ENCODE measurements at regions not wholly inside any gene's neighbourhood (a gene's known extent, or its start where the extent isn't known, plus 50 kb on each side); places are given as distances from the start of the nearest gene placed in this dataset.

- no peak for TF ChIP-seq ZNF407 (IDR thresholded peaks at IDR 0.05; ENCODE audit: low read depth)
- TF ChIP-seq EWSR1 (IDR thresholded peaks at IDR 0.05; ENCODE audit: borderline replicate concordance, low read depth, partially characterized antibody), result no peak
- no peak for TF ChIP-seq SIX5 (IDR thresholded peaks at IDR 0.05; ENCODE audit: borderline replicate concordance in 1 of 2, insufficient read depth in 1 of 2, low read depth in 1 of 2, low read length in 2 of 2)
- no peak for TF ChIP-seq TCF7L2 (IDR thresholded peaks at IDR 0.05; ENCODE audit: low read depth, low read length)
- no peak for TF ChIP-seq SLC30A9 (CRISPR knock-in tag; IDR thresholded peaks at IDR 0.05)
- TF ChIP-seq ZNF436 (CRISPR knock-in tag; IDR thresholded peaks at IDR 0.05), result no peak
- TF ChIP-seq, protein P1, sequence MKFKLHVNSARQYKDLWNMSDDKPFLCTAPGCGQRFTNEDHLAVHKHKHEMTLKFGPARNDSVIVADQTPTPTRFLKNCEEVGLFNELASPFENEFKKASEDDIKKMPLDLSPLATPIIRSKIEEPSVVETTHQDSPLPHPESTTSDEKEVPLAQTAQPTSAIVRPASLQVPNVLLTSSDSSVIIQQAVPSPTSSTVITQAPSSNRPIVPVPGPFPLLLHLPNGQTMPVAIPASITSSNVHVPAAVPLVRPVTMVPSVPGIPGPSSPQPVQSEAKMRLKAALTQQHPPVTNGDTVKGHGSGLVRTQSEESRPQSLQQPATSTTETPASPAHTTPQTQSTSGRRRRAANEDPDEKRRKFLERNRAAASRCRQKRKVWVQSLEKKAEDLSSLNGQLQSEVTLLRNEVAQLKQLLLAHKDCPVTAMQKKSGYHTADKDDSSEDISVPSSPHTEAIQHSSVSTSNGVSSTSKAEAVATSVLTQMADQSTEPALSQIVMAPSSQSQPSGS (CRISPR knock-in tag; IDR thresholded peaks at IDR 0.05), result no peak
- no peak for TF ChIP-seq NCOA6 (IDR thresholded peaks at IDR 0.05)
- TF ChIP-seq ZFPM2 (CRISPR knock-in tag; IDR thresholded peaks at IDR 0.05), result no peak
- no peak for TF ChIP-seq SIRT6 (IDR thresholded peaks at IDR 0.05; ENCODE audit: low read depth, low read length)
- TF ChIP-seq ARID4B (CRISPR knock-in tag; IDR thresholded peaks at IDR 0.05), result no peak
- no peak for TF ChIP-seq KDM1A (IDR thresholded peaks at IDR 0.05)
- peak; percentile 47; the same call in 1 of the 2 replicates for TF ChIP-seq FOSL1 (tag; conservative IDR thresholded peaks at IDR 0.05)
- TF ChIP-seq CREB1 (IDR thresholded peaks at IDR 0.05), result no peak
- no peak for TF ChIP-seq CREB1 (CRISPR knock-in tag; IDR thresholded peaks at IDR 0.05)
Observed at GRCh38 chrX:121851033-121851432, 803.6 kb downstream of the GLUD2 start (continued).

All from K562 (cell line).